TTC549 (cell line): ENCODE measurements at regions not wholly inside any gene's neighbourhood (a gene's known extent, or its start where the extent isn't known, plus 50 kb on each side); places are given as distances from the start of the nearest gene placed in this dataset.
"Not testable (repeated sequence)": the region's sequence is repeated elsewhere in the genome, so short reads cannot be mapped to it uniquely, and the experiment has no call there.

Source experiments
- FAIRE-seq: peaks from 2 replicates; lab custom pipeline; 2012; peaks lifted over from hg19 to GRCh38; lab: Jason Lieb, UNC

- FAIRE-seq = not testable (repeated sequence)
Measured at GRCh38 chr4:33835764-33836163, 2408.6 kb downstream of the ARAP2 start.

GRCh38 chr4:33837043-33837838, 2407.1 kb downstream of the ARAP2 start:
- no peak for FAIRE-seq

- no peak for FAIRE-seq
Measured at GRCh38 chr4:33841120-33841519, 2403.2 kb downstream of the ARAP2 start.

GRCh38 chr4:33850371-33850902, 2393.9 kb downstream of the ARAP2 start:
- no peak for FAIRE-seq

- peak; percentile 45 for FAIRE-seq
Measured at GRCh38 chr4:33853670-33854069, 2390.6 kb downstream of the ARAP2 start.

- no peak for FAIRE-seq
Measured at GRCh38 chr4:33864290-33864859, 2379.9 kb downstream of the ARAP2 start.

- FAIRE-seq = no peak
Measured at GRCh38 chr4:33873791-33874190, 2370.5 kb downstream of the ARAP2 start.

- no peak for FAIRE-seq
Measured at GRCh38 chr4:33878710-33879109, 2365.6 kb downstream of the ARAP2 start.

- no peak for FAIRE-seq
Measured at GRCh38 chr4:33881176-33881575, 2363.1 kb downstream of the ARAP2 start.

- FAIRE-seq = no peak
Measured at GRCh38 chr4:33882246-33882990, 2361.9 kb downstream of the ARAP2 start.

- no peak for FAIRE-seq
Measured at GRCh38 chr4:33883111-33883510, 2361.2 kb downstream of the ARAP2 start.

GRCh38 chr4:33886356-33886755, 2358.0 kb downstream of the ARAP2 start:
- FAIRE-seq = no peak

- no peak for FAIRE-seq
Measured at GRCh38 chr4:33890841-33891240, 2353.5 kb downstream of the ARAP2 start.

- FAIRE-seq = no peak
Measured at GRCh38 chr4:33911959-33912358, 2332.4 kb downstream of the ARAP2 start.

- peak; percentile 58 for FAIRE-seq
Measured at GRCh38 chr4:33914386-33914785, 2329.9 kb downstream of the ARAP2 start.

GRCh38 chr4:33923469-33923868, 2320.8 kb downstream of the ARAP2 start:
- no peak for FAIRE-seq

GRCh38 chr4:33924239-33924638, 2320.1 kb downstream of the ARAP2 start:
- no peak for FAIRE-seq

GRCh38 chr4:33924811-33925210, 2319.5 kb downstream of the ARAP2 start:
- FAIRE-seq = no peak

- FAIRE-seq = no peak
Measured at GRCh38 chr4:33930497-33930896, 2313.8 kb downstream of the ARAP2 start.

- no peak for FAIRE-seq
Measured at GRCh38 chr4:33931026-33931425, 2313.3 kb downstream of the ARAP2 start.

- FAIRE-seq = no peak
Measured at GRCh38 chr4:33940281-33940680, 2304.0 kb downstream of the ARAP2 start.

GRCh38 chr4:33941854-33942253, 2302.5 kb downstream of the ARAP2 start:
- no peak for FAIRE-seq

- no peak for FAIRE-seq
Measured at GRCh38 chr4:33948921-33949320, 2295.4 kb downstream of the ARAP2 start.
